HL-60 (cell line): ENCODE measurements at regions not wholly inside any gene's neighbourhood (a gene's known extent, or its start where the extent isn't known, plus 50 kb on each side); places are given as distances from the start of the nearest gene placed in this dataset.

Experiments
- GABPA ChIP-seq: IDR thresholded peaks from 2 replicates; pipeline ENCODE4 v1.6.1; 2012; ENCODE audit warnings: low read depth
- POLR2AphosphoS5 ChIP-seq: IDR thresholded peaks from 2 replicates; pipeline ENCODE4 v1.6.1; 2012; ENCODE audit warnings: low read depth
- TF ChIP-seq, protein P1 (sequence below): IDR thresholded peaks from one replicate; pipeline ENCODE4 v1.5.1; 2011; ENCODE audit warnings: low read length, control low read depth, inconsistent platforms; ENCODE audit not compliant: insufficient read depth
- TF ChIP-seq, protein P2 (sequence below): IDR thresholded peaks from 2 replicates; pipeline ENCODE4 v1.6.1; 2012; ENCODE audit warnings: low read depth; ENCODE audit not compliant: insufficient replicate concordance

DNA sequence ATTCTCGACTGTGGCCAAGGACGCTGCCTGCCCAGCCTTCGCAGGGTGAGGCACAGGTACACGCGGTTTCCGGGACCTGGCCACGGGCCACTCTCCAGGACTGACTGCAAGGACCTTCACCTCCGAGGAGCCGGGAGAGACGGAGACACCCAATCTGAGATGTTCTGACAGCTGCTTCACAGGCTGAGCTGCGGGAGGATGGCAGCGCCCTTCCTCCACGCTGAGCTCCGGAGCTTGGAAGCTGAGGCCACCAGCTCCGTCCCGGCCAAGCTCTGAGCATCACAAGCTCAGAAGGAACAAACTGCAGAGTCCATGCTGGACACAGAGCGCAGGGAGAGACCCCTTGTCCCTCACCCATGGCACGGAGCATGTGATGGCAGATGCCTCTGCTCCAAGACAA is 71.1 kb upstream of the CTDP1 start:
- TF ChIP-seq, protein P1, sequence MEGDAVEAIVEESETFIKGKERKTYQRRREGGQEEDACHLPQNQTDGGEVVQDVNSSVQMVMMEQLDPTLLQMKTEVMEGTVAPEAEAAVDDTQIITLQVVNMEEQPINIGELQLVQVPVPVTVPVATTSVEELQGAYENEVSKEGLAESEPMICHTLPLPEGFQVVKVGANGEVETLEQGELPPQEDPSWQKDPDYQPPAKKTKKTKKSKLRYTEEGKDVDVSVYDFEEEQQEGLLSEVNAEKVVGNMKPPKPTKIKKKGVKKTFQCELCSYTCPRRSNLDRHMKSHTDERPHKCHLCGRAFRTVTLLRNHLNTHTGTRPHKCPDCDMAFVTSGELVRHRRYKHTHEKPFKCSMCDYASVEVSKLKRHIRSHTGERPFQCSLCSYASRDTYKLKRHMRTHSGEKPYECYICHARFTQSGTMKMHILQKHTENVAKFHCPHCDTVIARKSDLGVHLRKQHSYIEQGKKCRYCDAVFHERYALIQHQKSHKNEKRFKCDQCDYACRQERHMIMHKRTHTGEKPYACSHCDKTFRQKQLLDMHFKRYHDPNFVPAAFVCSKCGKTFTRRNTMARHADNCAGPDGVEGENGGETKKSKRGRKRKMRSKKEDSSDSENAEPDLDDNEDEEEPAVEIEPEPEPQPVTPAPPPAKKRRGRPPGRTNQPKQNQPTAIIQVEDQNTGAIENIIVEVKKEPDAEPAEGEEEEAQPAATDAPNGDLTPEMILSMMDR: no peak
- TF ChIP-seq, protein P2, sequence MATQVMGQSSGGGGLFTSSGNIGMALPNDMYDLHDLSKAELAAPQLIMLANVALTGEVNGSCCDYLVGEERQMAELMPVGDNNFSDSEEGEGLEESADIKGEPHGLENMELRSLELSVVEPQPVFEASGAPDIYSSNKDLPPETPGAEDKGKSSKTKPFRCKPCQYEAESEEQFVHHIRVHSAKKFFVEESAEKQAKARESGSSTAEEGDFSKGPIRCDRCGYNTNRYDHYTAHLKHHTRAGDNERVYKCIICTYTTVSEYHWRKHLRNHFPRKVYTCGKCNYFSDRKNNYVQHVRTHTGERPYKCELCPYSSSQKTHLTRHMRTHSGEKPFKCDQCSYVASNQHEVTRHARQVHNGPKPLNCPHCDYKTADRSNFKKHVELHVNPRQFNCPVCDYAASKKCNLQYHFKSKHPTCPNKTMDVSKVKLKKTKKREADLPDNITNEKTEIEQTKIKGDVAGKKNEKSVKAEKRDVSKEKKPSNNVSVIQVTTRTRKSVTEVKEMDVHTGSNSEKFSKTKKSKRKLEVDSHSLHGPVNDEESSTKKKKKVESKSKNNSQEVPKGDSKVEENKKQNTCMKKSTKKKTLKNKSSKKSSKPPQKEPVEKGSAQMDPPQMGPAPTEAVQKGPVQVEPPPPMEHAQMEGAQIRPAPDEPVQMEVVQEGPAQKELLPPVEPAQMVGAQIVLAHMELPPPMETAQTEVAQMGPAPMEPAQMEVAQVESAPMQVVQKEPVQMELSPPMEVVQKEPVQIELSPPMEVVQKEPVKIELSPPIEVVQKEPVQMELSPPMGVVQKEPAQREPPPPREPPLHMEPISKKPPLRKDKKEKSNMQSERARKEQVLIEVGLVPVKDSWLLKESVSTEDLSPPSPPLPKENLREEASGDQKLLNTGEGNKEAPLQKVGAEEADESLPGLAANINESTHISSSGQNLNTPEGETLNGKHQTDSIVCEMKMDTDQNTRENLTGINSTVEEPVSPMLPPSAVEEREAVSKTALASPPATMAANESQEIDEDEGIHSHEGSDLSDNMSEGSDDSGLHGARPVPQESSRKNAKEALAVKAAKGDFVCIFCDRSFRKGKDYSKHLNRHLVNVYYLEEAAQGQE: no peak
- TF ChIP-seq POLR2AphosphoS5 (no peak), GABPA (no peak)
